Thyroid gland (tissue), 4 donors: ENCODE measurements at regions not wholly inside any gene's neighbourhood (a gene's known extent, or its start where the extent isn't known, plus 50 kb on each side); places are given as distances from the start of the nearest gene placed in this dataset.

ENCODE experiments used
- DNase-seq, 2 donors: peaks; one replicate each; pipeline ENCODE4 v3.0.0-alpha.2; 2019
- H3K27ac ChIP-seq, 3 donors: fragments of 200-600 bp; sonication (generic); 1 replicate in 2 of 3; 2 replicates in 1 of 3; pipeline ENCODE4 v1.5.1; 2016 to 2019; ENCODE audit warnings: mild to moderate bottlenecking in 1 of 3, moderate library complexity in 1 of 3
- H3K27me3 ChIP-seq: fragments of 200-600 bp; sonication (generic); one replicate; pipeline ENCODE4 v1.5.1; 2019
- H3K36me3 ChIP-seq, 2 donors: fragments of 200-600 bp; sonication (generic); one replicate each; pipeline ENCODE4 v1.5.1; 2016 to 2019
- H3K4me1 ChIP-seq, 2 donors: fragments of 200-600 bp; sonication (generic); one replicate each; pipeline ENCODE4 v1.5.1; 2017 to 2019
- H3K4me3 ChIP-seq, 3 donors: fragments of 200-600 bp; sonication (generic); replicated peaks in 1 of 3; 1 replicate in 2 of 3; 2 replicates in 1 of 3; pipeline ENCODE4 v1.5.1; 2016; ENCODE audit warnings: mild to moderate bottlenecking in 1 of 3
- H3K9me3 ChIP-seq: fragments of 200-600 bp; sonication (generic); one replicate; pipeline ENCODE4 v1.5.1; 2017
- CTCF ChIP-seq, 6 experiments: fragments of 200-600 bp in 3 of 6; fragments of 450-650 bp in 3 of 6; sonication (generic) in 3 of 6; IDR thresholded peaks; one replicate each; pipeline ENCODE4 v1.5.1; 2016 to 2019; ENCODE audit warnings: antibody characterized with exemption in 6 of 6, mild to moderate bottlenecking in 2 of 6, inconsistent platforms in 1 of 6, moderate library complexity in 1 of 6
- POLR2A ChIP-seq, 2 donors: fragments of 450-650 bp; IDR thresholded peaks; one replicate each; pipeline ENCODE4 v1.6.1; 2017; ENCODE audit warnings: antibody characterized with exemption in 2 of 2, mild to moderate bottlenecking in 2 of 2, moderate library complexity in 1 of 2
- WGBS, 2 donors: methylation state at CpG; one replicate each; pipeline ENCODE4 v1.1.5; 2017; 5-methylcytosine and 5-hydroxymethylcytosine counted together
- intact Hi-C: fragments of 100-400 bp; cut with DNase I; formaldehyde crosslinking; loops from one replicate; pipeline ENCODE4 v1.15.1; 2023

- no peak for DNase-seq
- Histone ChIP-seq H3K36me3 (no peaks in the 10 kb centered on the region), H3K27me3 (no peaks in the 10 kb centered on the region), H3K4me1 (peaks cover 0 to 5% of the 10 kb centered on the region in 2 donors), H3K27ac (no peak overlapping the region), H3K4me3 (no peak overlapping the region), H3K9me3 (no peaks in the 10 kb centered on the region)
- 79 to 98% methylated on average over 3 of the region's 3 CpGs for WGBS, 2 donors
- intact Hi-C loops = no loop called here
- no peak for TF ChIP-seq CTCF (IDR thresholded peaks at IDR 0.05)
- no peak for TF ChIP-seq POLR2A (IDR thresholded peaks at IDR 0.05)
Observed at GRCh38 chr13:32880636-32881035, 135.6 kb upstream of the KL start.

GRCh38 chr13:32881074-32881776 is 135.0 kb upstream of the KL start:
- Histone ChIP-seq H3K27me3 (no peaks in the 10 kb centered on the region), H3K9me3 (no peaks in the 10 kb centered on the region), H3K36me3 (no peaks in the 10 kb centered on the region), H3K4me1 (peaks cover 0 to 5% of the 10 kb centered on the region in 2 donors), H3K4me3 (no peak overlapping the region), H3K27ac (no peak overlapping the region)
- 67 to 70% methylated on average over 2 of the region's 2 CpGs for WGBS, 2 donors
- TF ChIP-seq POLR2A (IDR thresholded peaks at IDR 0.05) (no peak), CTCF (IDR thresholded peaks at IDR 0.05) (no peak)
- DNase-seq = no peak
- intact Hi-C loops = no loop called here

- no peak overlapping the region for H3K27ac ChIP-seq
- no peaks in the 10 kb centered on the region for H3K36me3 ChIP-seq
- no peak for DNase-seq
- 41 to 50% methylated on average over 2 of the region's 2 CpGs for WGBS, 2 donors
- intact Hi-C loops = no loop called here
- H3K4me1 ChIP-seq = peaks cover 0 to 5% of the 10 kb centered on the region in 2 donors
- TF ChIP-seq POLR2A (IDR thresholded peaks at IDR 0.05) (no peak), CTCF (IDR thresholded peaks at IDR 0.05) (no peak)
- no peaks in the 10 kb centered on the region for H3K9me3 ChIP-seq
- H3K4me3 ChIP-seq = no peak overlapping the region
- H3K27me3 ChIP-seq = no peaks in the 10 kb centered on the region
Observed at GRCh38 chr13:32881777-32882145, 134.5 kb upstream of the KL start.

- intact Hi-C loops = no loop called here
- no peak for TF ChIP-seq CTCF (IDR thresholded peaks at IDR 0.05)
- no peak for TF ChIP-seq POLR2A (IDR thresholded peaks at IDR 0.05)
- H3K27ac ChIP-seq = no peak overlapping the region
Observed at GRCh38 chr13:32882691-32883090, 133.5 kb upstream of the KL start.

GRCh38 chr13:32883474-32883873 is 132.7 kb upstream of the KL start:
- Histone ChIP-seq H3K4me1 (peaks cover 0 to 5% of the 10 kb centered on the region in 2 donors), H3K9me3 (no peaks in the 10 kb centered on the region), H3K27ac (no peak overlapping the region), H3K27me3 (no peaks in the 10 kb centered on the region), H3K36me3 (no peaks in the 10 kb centered on the region), H3K4me3 (no peak overlapping the region)
- DNase-seq = peak; percentile 13 to 32
- TF ChIP-seq POLR2A (IDR thresholded peaks at IDR 0.05) (no peak), CTCF (IDR thresholded peaks at IDR 0.05) (no peak)
- intact Hi-C loops = no loop called here
- 14 to 24% methylated on average over 2 of the region's 2 CpGs for WGBS, 2 donors

More at GRCh38 chr13:32882691-32883090, 133.5 kb upstream of the KL start:
- Histone ChIP-seq H3K36me3 (no peaks in the 10 kb centered on the region), H3K4me1 (peaks cover 0 to 5% of the 10 kb centered on the region in 2 donors), H3K4me3 (no peak overlapping the region), H3K9me3 (no peaks in the 10 kb centered on the region), H3K27me3 (no peaks in the 10 kb centered on the region)
- DNase-seq = no peak
